Heart right ventricle (tissue), 16 donors: ENCODE measurements at regions not wholly inside any gene's neighbourhood (a gene's known extent, or its start where the extent isn't known, plus 50 kb on each side); places are given as distances from the start of the nearest gene placed in this dataset.

Source experiments
- ATAC-seq, 8 donors: fragments of 200-7000 bp; cut with Tn5 transposase; one replicate each; pipeline ENCODE4 v1.9.1; 2020; ENCODE audit warnings: mild to moderate bottlenecking in 8 of 8, moderate library complexity in 8 of 8, moderate number of reproducible peaks in 1 of 8
- DNase-seq, 2 donors: peaks; one replicate each; pipeline ENCODE4 v3.0.0-alpha.2; 2020
- H3K27ac ChIP-seq, 10 donors: fragments of 200-600 bp; sonication (generic) in 2 of 10; one replicate each; pipeline versions ENCODE4 v1.5.0 to v1.8.0; 2020 to 2022; ENCODE audit warnings: mild to moderate bottlenecking in 3 of 10
- H3K27me3 ChIP-seq, 7 donors: fragments of 200-600 bp; one replicate each; pipeline ENCODE4 v1.8.0; 2021 to 2022; ENCODE audit warnings: mild to moderate bottlenecking in 2 of 7
- H3K36me3 ChIP-seq, 9 donors: fragments of 200-600 bp; sonication (generic) in 1 of 9; one replicate each; pipeline versions ENCODE4 v1.5.0 to v1.8.0; 2020 to 2022; ENCODE audit warnings: mild to moderate bottlenecking in 2 of 9
- H3K4me1 ChIP-seq, 9 donors: fragments of 200-600 bp; sonication (generic) in 1 of 9; one replicate each; pipeline versions ENCODE4 v1.5.0 to v1.8.0; 2020 to 2022; ENCODE audit warnings: mild to moderate bottlenecking in 4 of 9
- H3K4me3 ChIP-seq, 10 donors: fragments of 200-600 bp; sonication (generic) in 2 of 10; one replicate each; pipeline versions ENCODE4 v1.5.0 to v1.8.0; 2020 to 2022; ENCODE audit warnings: mild to moderate bottlenecking in 7 of 10, moderate library complexity in 2 of 10
- H3K9me3 ChIP-seq, 11 donors: fragments of 200-600 bp in 10 of 11; sonication (generic) in 2 of 11; one replicate each; pipeline versions ENCODE4 v1.5.0 to v1.8.0; 2013 to 2022; ENCODE audit warnings: mild to moderate bottlenecking in 2 of 11, control low read depth in 1 of 11, moderate library complexity in 1 of 11
- CTCF ChIP-seq, 9 donors: fragments of 200-600 bp; sonication (generic) in 2 of 9; IDR thresholded peaks; one replicate each; pipeline versions ENCODE4 v1.5.0 to v1.8.0; 2021 to 2022; ENCODE audit warnings: antibody characterized with exemption in 9 of 9, mild to moderate bottlenecking in 5 of 9, moderate library complexity in 1 of 9
- WGBS, 2 donors: extraction: QIAGEN DNeasy Blood & Tissue Kit; methylation state at CpG; one replicate each; pipeline ENCODE4 v1.1.7; 2013; ENCODE audit warnings: inconsistent platforms in 1 of 2; 5-methylcytosine and 5-hydroxymethylcytosine counted together
- intact Hi-C, 10 donors: fragments of 100-400 bp; cut with DNase I; formaldehyde crosslinking; loops; one replicate each; pipeline versions ENCODE4 v1.11.1 to v1.14.2; 2022
- donor health status: Arrhythmogenic right ventricular cardiomyopathy.
- donor health status: ischemic (EF 13 %, LVEDD 7.1; RV severe dilation, severe dysfunction).
- donor health status: healthy with polysubstance abuse.
- donor health status: DM: no; HTN: yes; CAD: no.
- donor health status: DM: no; HTN: no; CAD: no.
- donor health status: ischemic (EF 25% LVEDD 6.9; RV normal size, moderate dysfunction).
- donor health status: ischemic (EF 25% LVEDD 5.7; RV mildly dilated, moderate dysfunction).
- donor health status: healthy.
- donor health status: DM: yes; HTN: yes; CAD: no.
- donor health status: Ischemic cardiomyopathy.
- donor health status: ischemic (EF 35%, LVEDD 5.7; RV mildly dilated, moderate dysfunction).
- donor health status: nonischemic (EF 11% LVEDD 7.7; RV severe dilation, severe dysfunction).
- donor health status: DM: yes; HTN: yes; CAD: no.
- donor health status: PGD.
- donor health status: ischemic (EF 29% LVEDD 5.4; RV normal size, mild dysfunction).
- donor health status: nonischemic (EF 23%, LVEDD 6.1; RV moderate dilation, normal function).

- Histone ChIP-seq H3K4me1 (peaks cover 0 to 4% (median 0%) of the 10 kb centered on the region in 9 donors), H3K27ac (no peak overlapping the region), H3K4me3 (no peak overlapping the region), H3K9me3 (no peaks in the 10 kb centered on the region), H3K27me3 (peaks cover 0 to 11% (median 0%) of the 10 kb centered on the region in 7 donors), H3K36me3 (no peaks in the 10 kb centered on the region)
- no peak for TF ChIP-seq CTCF (IDR thresholded peaks at IDR 0.05)
- intact Hi-C loops, result no loop called here
- WGBS, 2 donors, result 33 to 36% methylated on average over 11 of the region's 11 CpGs
- peak in 1 of 2 donors; percentile 3 for DNase-seq
- ATAC-seq, result peak in 4 of 8 donors; percentile 55 to 72 (median 64)
These were observed 61.7 kb upstream of the ADGRG2 start for GRCh38 chrX:19183761-19184477.

- Histone ChIP-seq H3K4me3 (no peak overlapping the region), H3K27me3 (peaks cover 0 to 7% (median 0%) of the 10 kb centered on the region in 7 donors), H3K4me1 (peaks cover 0 to 4% (median 0%) of the 10 kb centered on the region in 9 donors), H3K36me3 (no peaks in the 10 kb centered on the region), H3K27ac (no peak overlapping the region), H3K9me3 (peaks cover 0 to 6% (median 0%) of the 10 kb centered on the region in 11 donors)
- no peak for TF ChIP-seq CTCF (IDR thresholded peaks at IDR 0.05)
- 24 to 26% methylated on average over 3 of the region's 3 CpGs for WGBS, 2 donors
- intact Hi-C loops, result no loop called here
- no peak for DNase-seq
- no peak for ATAC-seq
These were observed 66.3 kb upstream of the ADGRG2 start for GRCh38 chrX:19188566-19188965.

GRCh38 chrX:19190902-19191301, 68.6 kb upstream of the ADGRG2 start:
- ATAC-seq (no peak), DNase-seq (no peak)
- Histone ChIP-seq H3K4me3 (no peak overlapping the region), H3K27ac (no peak overlapping the region), H3K4me1 (no peaks in the 10 kb centered on the region), H3K36me3 (no peaks in the 10 kb centered on the region), H3K27me3 (peaks cover 0 to 14% (median 0%) of the 10 kb centered on the region in 7 donors), H3K9me3 (peaks cover 0 to 6% (median 0%) of the 10 kb centered on the region in 11 donors)
- TF ChIP-seq CTCF (IDR thresholded peaks at IDR 0.05), result no peak
- WGBS, 2 donors, result 91 to 94% methylated on average over 5 of the region's 5 CpGs
- intact Hi-C loops, result no loop called here

GRCh38 chrX:19193565-19193964, 71.3 kb upstream of the ADGRG2 start:
- ATAC-seq, result no peak
- no peak overlapping the region for H3K27ac ChIP-seq
- intact Hi-C loops, result no loop called here
- no peaks in the 10 kb centered on the region for H3K36me3 ChIP-seq
- 60 to 65% methylated on average over 8 of the region's 8 CpGs for WGBS, 2 donors
- no peak for DNase-seq
- no peak for TF ChIP-seq CTCF (IDR thresholded peaks at IDR 0.05)
- H3K4me3 ChIP-seq, result no peak overlapping the region
- H3K27me3 ChIP-seq, result peaks cover 0 to 7% (median 0%) of the 10 kb centered on the region in 7 donors
- no peaks in the 10 kb centered on the region for H3K4me1 ChIP-seq
- H3K9me3 ChIP-seq, result peaks cover 0 to 6% (median 0%) of the 10 kb centered on the region in 11 donors
